ENCODE measurements at regions not wholly inside any gene's neighbourhood (a gene's known extent, or its start where the extent isn't known, plus 50 kb on each side); places are given as distances from the start of the nearest gene placed in this dataset.

GRCh38 chr12:30827101-30828066 is 72.6 kb upstream of the CAPRIN2 start:
- no peak overlapping the region for H4K5ac ChIP-seq (ENCODE audit: insufficient read length, low read depth, low read length)
- no peaks in the 10 kb centered on the region for H3K9me3 ChIP-seq (ENCODE audit: insufficient read depth in 2 of 2, low read depth in 1 of 2, low read length in 1 of 2)
- FAIRE-seq: no peak
- peaks cover 0 to 6% (median 2%) of the 10 kb centered on the region in 4 experiments; a peak in 5 of 7 replicates for H3K4me1 ChIP-seq (replicated peaks in 1 of 4; ENCODE audit: control insufficient read depth in 3 of 4, insufficient read depth in 4 of 4, low read length in 3 of 4)
- no peak overlapping the region for H2BK20ac ChIP-seq (ENCODE audit: low read length)
- no peak overlapping the region for H3K14ac ChIP-seq (ENCODE audit: insufficient read length)
- TF ChIP-seq CTBP2 (IDR thresholded peaks at IDR 0.05; ENCODE audit: borderline replicate concordance, insufficient read depth, insufficient read length, low read length): no peak
- TF ChIP-seq SIX5 (IDR thresholded peaks at IDR 0.05; ENCODE audit: low read depth, low read length): no peak
- TF ChIP-seq ZNF274 (IDR thresholded peaks at IDR 0.05; ENCODE audit: borderline replicate concordance, extremely low read depth, low read length): no peak
- no peak for TF ChIP-seq BRCA1 (IDR thresholded peaks at IDR 0.05; ENCODE audit: low read depth, low read length)
- TF ChIP-seq MAX (IDR thresholded peaks at IDR 0.05): no peak
- TF ChIP-seq MAFK (IDR thresholded peaks at IDR 0.05; ENCODE audit: low read depth, low read length): no peak
- no peak for TF ChIP-seq JUN (IDR thresholded peaks at IDR 0.05; ENCODE audit: low read depth, low read length)
- no peak for TF ChIP-seq TAF7 (optimal IDR thresholded peaks at IDR 0.05; ENCODE audit: borderline replicate concordance, low read depth, low read length)
- H2BK12ac ChIP-seq (ENCODE audit: low read depth, low read length): no peak overlapping the region
- peak in 1 of 2 experiments; percentile 24 for DNase-seq (ENCODE audit: low read depth in 1 of 2, low spot score in 2 of 2)
- no peak overlapping the region for H2BK15ac ChIP-seq (ENCODE audit: low read length)
- H3K9ac ChIP-seq (replicated peaks in 1 of 4; ENCODE audit: extremely low read depth in 1 of 4, low read depth in 3 of 4, low read length in 3 of 4): no peak overlapping the region; a peak in 1 of 7 replicates
- no peak overlapping the region for H3K56ac ChIP-seq (replicated peaks; ENCODE audit: insufficient read length, low read depth, low read length)
- 80% methylated on average over 15 of the region's 15 CpGs; no CpG with 5 or more reads in 1 of the 2 experiments for WGBS, 2 experiments (ENCODE audit: extremely low coverage in 1 of 2, insufficient coverage in 1 of 2, insufficient read length in 1 of 2, insufficient replicate concordance in 2 of 2, low coverage in 1 of 2, low lambda C conversion rate in 2 of 2, missing lambda C conversion rate in 1 of 2)
- no peak overlapping the region for H2AK5ac ChIP-seq (ENCODE audit: low read depth, low read length)
- no peak overlapping the region for H3K4me2 ChIP-seq (ENCODE audit: insufficient read depth in 1 of 2, low read depth in 2 of 2, low read length in 2 of 2)
- H2BK120ac ChIP-seq (replicated peaks; ENCODE audit: low read depth, low read length): no peak overlapping the region
- no peak overlapping the region for H3K18ac ChIP-seq (ENCODE audit: extremely low read depth, low read length)
- peaks cover 0 to 20% (median 17%) of the 10 kb centered on the region in 4 experiments; a peak in 6 of 7 replicates for H3K27me3 ChIP-seq (replicated peaks in 1 of 4; ENCODE audit: control insufficient read depth in 3 of 4, extremely low read depth in 1 of 4, insufficient read depth in 3 of 4, low read length in 3 of 4)
- no peaks in the 10 kb centered on the region for H4K20me1 ChIP-seq (replicated peaks in 1 of 2; ENCODE audit: control insufficient read depth in 1 of 2, insufficient read depth in 2 of 2, low read length in 2 of 2)
- H3K79me1 ChIP-seq (ENCODE audit: low read depth, low read length): no peaks in the 10 kb centered on the region
- ChIA-PET CTCF (ENCODE audit: partially characterized antibody) (interaction anchor here (1.5 to 2.3 kb wide), 3 partner anchors 12 to 20 kb away, joined by 3 to 11 read pairs (median 7); no protein-coding TSS in a partner anchor), POLR2A (ENCODE audit: partially characterized antibody) (no interaction called here)
- no peak overlapping the region for H4K8ac ChIP-seq (ENCODE audit: extremely low read depth, insufficient read depth, low read length)
- peaks cover 8% of the 10 kb centered on the region; the same call in 1 of the 2 replicates for H3K23me2 ChIP-seq (ENCODE audit: low read depth, low read length)
- H3K36me3 ChIP-seq (ENCODE audit: control insufficient read depth in 2 of 4, insufficient read depth in 4 of 4, low read length in 3 of 4): no peaks in the 10 kb centered on the region
- no peak overlapping the region for H3K4me3 ChIP-seq (ENCODE audit: extremely low read depth in 1 of 4, insufficient read depth in 2 of 4, low read depth in 3 of 4, low read length in 4 of 4)
- H2AFZ ChIP-seq (ENCODE audit: low read length): no peak overlapping the region
- no peak overlapping the region for H2BK5ac ChIP-seq (ENCODE audit: low read depth, low read length)
- no peak overlapping the region for H3K23ac ChIP-seq (ENCODE audit: insufficient read length)
- no peak overlapping the region for H3K4ac ChIP-seq (replicated peaks; ENCODE audit: insufficient read length, low read depth, low read length)
- H4K91ac ChIP-seq (replicated peaks; ENCODE audit: insufficient read length, low read length): no peak overlapping the region
- H3K27ac ChIP-seq (ENCODE audit: low read depth, low read length): no peak overlapping the region
- H3K79me2 ChIP-seq (ENCODE audit: control insufficient read depth in 1 of 2, insufficient read depth in 2 of 2, low read length in 2 of 2): no peaks in the 10 kb centered on the region
